A549 (cell line): ENCODE measurements at regions not wholly inside any gene's neighbourhood (a gene's known extent, or its start where the extent isn't known, plus 50 kb on each side); places are given as distances from the start of the nearest gene placed in this dataset.

ENCODE experiments used
- BHLHE40 ChIP-seq: IDR thresholded peaks from 2 replicates; pipeline ENCODE4 v1.6.1; 2012; ENCODE audit warnings: low read depth, low read length, inconsistent platforms
- CHD2 ChIP-seq: fragments of 150-350 bp; IDR thresholded peaks from 2 replicates; pipeline ENCODE4 v1.6.1; 2014; ENCODE audit warnings: low read length; ENCODE audit not compliant: partially characterized antibody
- JUN ChIP-seq, 2 experiments: fragments of >200 bp; sonication (Bioruptor Twin); formaldehyde crosslinking; IDR thresholded peaks; 2 replicates in 1 of 2; 3 replicates in 1 of 2; pipeline ENCODE4 v1.6.1; 2016 to 2017
- KDM1A ChIP-seq: fragments of 200-600 bp; sonication (generic); IDR thresholded peaks from 2 replicates; pipeline ENCODE4 v1.6.1; 2016; ENCODE audit warnings: low read depth, mild to moderate bottlenecking
- MAFK ChIP-seq: fragments of 450-650 bp; IDR thresholded peaks from 2 replicates; pipeline ENCODE4 v1.6.1; 2014; ENCODE audit not compliant: partially characterized antibody
- MYC ChIP-seq: IDR thresholded peaks from 2 replicates; pipeline ENCODE4 v1.6.1; 2012; ENCODE audit warnings: mild to moderate bottlenecking, inconsistent platforms, low read length, improper control_type of control experiment, borderline replicate concordance
- NFE2L2 ChIP-seq: fragments of 150-350 bp; conservative IDR thresholded peaks from 2 replicates; pipeline ENCODE4 v1.6.1; 2014; ENCODE audit warnings: low read length
- POLR2A ChIP-seq: IDR thresholded peaks from 2 replicates; pipeline ENCODE4 v1.6.1; 2012; ENCODE audit warnings: mild to moderate bottlenecking, low read length
- RCOR1 ChIP-seq: fragments of 150-350 bp; IDR thresholded peaks from 2 replicates; pipeline ENCODE4 v1.6.1; 2014; ENCODE audit warnings: antibody characterized with exemption, low read length, low read depth
- RFX5 ChIP-seq: fragments of 450-650 bp; IDR thresholded peaks from 2 replicates; pipeline ENCODE4 v1.7.1; 2014; ENCODE audit warnings: antibody characterized with exemption, mild to moderate bottlenecking, moderate library complexity
- USF2 ChIP-seq: fragments of 450-650 bp; IDR thresholded peaks from 2 replicates; pipeline ENCODE4 v1.6.1; 2014; ENCODE audit warnings: antibody characterized with exemption
- TF ChIP-seq, protein P1 (sequence below): fragments of >200 bp; sonication (Bioruptor Twin); formaldehyde crosslinking; IDR thresholded peaks from 3 replicates; pipeline ENCODE4 v1.5.1; 2016

- TF ChIP-seq POLR2A (no peak), NFE2L2 (no peak), CHD2 (no peak), BHLHE40 (no peak), KDM1A (no peak), RCOR1 (no peak), MYC (no peak), JUN (IDR thresholded peaks at IDR 0.05) (no peak), RFX5 (no peak), MAFK (no peak), USF2 (no peak)
- TF ChIP-seq, protein P1, sequence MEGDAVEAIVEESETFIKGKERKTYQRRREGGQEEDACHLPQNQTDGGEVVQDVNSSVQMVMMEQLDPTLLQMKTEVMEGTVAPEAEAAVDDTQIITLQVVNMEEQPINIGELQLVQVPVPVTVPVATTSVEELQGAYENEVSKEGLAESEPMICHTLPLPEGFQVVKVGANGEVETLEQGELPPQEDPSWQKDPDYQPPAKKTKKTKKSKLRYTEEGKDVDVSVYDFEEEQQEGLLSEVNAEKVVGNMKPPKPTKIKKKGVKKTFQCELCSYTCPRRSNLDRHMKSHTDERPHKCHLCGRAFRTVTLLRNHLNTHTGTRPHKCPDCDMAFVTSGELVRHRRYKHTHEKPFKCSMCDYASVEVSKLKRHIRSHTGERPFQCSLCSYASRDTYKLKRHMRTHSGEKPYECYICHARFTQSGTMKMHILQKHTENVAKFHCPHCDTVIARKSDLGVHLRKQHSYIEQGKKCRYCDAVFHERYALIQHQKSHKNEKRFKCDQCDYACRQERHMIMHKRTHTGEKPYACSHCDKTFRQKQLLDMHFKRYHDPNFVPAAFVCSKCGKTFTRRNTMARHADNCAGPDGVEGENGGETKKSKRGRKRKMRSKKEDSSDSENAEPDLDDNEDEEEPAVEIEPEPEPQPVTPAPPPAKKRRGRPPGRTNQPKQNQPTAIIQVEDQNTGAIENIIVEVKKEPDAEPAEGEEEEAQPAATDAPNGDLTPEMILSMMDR: no peak
These were observed 72.7 kb downstream of the RPE65 start for GRCh38 chr1:68377098-68377497.
